Epithelial cell of proximal tubule (primary cell): ENCODE measurements at regions not wholly inside any gene's neighbourhood (a gene's known extent, or its start where the extent isn't known, plus 50 kb on each side); places are given as distances from the start of the nearest gene placed in this dataset.

ENCODE experiments used
- DNase-seq: peaks from one replicate; pipeline ENCODE4 v3.0.0-alpha.2; 2011; ENCODE audit warnings: low read depth
- H3K4me3 ChIP-seq: 2 replicates; pipeline ENCODE4 v1.5.1; 2011; ENCODE audit warnings: low read depth, mild to moderate bottlenecking, low read length
- TF ChIP-seq, protein P1 (sequence below): conservative IDR thresholded peaks from 2 replicates; pipeline ENCODE4 v1.5.1; 2012; ENCODE audit warnings: low read depth, mild to moderate bottlenecking, low read length

GRCh38 chr2:236904389-236905263 is 181.1 kb upstream of the COPS8 start:
- TF ChIP-seq, protein P1, sequence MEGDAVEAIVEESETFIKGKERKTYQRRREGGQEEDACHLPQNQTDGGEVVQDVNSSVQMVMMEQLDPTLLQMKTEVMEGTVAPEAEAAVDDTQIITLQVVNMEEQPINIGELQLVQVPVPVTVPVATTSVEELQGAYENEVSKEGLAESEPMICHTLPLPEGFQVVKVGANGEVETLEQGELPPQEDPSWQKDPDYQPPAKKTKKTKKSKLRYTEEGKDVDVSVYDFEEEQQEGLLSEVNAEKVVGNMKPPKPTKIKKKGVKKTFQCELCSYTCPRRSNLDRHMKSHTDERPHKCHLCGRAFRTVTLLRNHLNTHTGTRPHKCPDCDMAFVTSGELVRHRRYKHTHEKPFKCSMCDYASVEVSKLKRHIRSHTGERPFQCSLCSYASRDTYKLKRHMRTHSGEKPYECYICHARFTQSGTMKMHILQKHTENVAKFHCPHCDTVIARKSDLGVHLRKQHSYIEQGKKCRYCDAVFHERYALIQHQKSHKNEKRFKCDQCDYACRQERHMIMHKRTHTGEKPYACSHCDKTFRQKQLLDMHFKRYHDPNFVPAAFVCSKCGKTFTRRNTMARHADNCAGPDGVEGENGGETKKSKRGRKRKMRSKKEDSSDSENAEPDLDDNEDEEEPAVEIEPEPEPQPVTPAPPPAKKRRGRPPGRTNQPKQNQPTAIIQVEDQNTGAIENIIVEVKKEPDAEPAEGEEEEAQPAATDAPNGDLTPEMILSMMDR = no peak
- no peak overlapping the region for H3K4me3 ChIP-seq
- no peak for DNase-seq

GRCh38 chr2:236905976-236906375 is 179.7 kb upstream of the COPS8 start:
- no peak overlapping the region for H3K4me3 ChIP-seq
- no peak for DNase-seq
- TF ChIP-seq, protein P1 = no peak

DNA sequence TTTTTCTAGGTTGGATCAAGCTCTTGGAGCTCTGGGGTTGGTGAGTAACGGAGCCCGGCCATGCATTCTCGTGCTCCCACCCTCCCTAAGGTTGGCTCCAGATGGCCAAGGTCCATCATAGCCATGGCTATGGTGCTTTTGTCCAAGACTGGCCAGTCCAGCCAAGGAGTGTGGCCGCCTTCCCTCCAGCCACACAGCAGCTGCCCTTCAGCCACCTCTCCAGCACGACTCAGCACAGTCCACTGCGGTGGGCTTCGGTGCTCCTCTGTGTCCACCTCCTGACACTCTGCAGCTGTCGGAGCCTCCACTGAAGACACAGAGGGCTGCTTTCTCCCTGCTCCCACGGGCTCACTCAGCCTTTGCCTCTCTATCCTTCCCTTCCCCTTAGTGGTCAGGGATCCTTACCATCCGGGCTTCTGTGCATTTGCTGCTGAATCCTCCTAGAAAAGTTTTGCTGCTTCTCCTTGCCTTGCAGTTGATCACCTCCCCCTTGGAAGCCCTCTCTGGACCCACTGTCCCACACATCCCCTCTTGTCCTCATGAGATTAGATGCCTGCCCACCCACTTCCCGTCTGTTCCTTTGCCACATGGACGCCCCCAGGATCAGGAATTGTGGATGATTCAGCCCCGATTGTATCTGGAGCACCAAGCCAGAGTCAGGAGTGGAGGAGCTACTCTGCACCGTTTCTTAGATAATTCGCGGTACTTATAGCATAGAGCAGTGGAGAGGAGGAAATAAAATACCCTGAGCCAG is 177.1 kb upstream of the COPS8 start:
- TF ChIP-seq, protein P1 = no peak
- H3K4me3 ChIP-seq = no peak overlapping the region
- DNase-seq = no peak

GRCh38 chr2:236909193-236909504 is 176.5 kb upstream of the COPS8 start:
- no peak overlapping the region for H3K4me3 ChIP-seq
- TF ChIP-seq, protein P1 = no peak
- no peak for DNase-seq

- no peak for DNase-seq
- no peak overlapping the region for H3K4me3 ChIP-seq
- TF ChIP-seq, protein P1 = no peak
These were observed 175.9 kb upstream of the COPS8 start for GRCh38 chr2:236909802-236910201.

DNA sequence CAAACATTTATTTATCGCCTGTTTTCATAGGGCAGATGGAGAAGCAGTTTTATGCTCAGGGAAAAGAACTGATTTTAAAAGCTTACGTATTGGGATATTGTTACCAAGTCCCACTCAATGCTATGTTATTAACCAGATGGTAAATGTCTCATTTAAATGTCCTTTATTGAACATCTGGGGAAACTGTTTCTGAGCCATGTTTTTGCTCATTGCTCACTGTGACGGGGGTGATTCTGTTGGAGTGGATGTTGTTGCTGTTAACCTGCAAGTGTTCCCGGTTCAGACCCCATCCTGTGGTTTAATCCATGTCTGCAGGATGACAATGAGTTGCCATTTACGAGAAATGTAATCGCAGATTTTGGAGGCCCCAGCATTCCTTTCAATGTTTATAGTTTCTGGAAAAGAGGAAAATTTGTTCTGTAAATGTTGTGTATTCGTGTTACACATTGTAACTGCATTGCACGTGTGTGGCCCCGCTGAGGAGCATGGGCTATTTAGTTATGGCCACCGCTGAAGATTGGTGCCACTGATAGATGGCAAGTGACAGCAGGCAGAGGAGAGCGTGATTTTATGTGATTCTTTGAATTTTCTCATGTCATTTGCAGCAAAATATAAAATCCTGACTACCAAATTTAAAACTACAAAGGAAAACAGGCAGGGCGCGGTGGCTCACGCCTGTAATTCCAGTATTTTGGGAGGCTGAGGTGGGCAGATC is 174.8 kb upstream of the COPS8 start:
- TF ChIP-seq, protein P1 = no peak
- no peak for DNase-seq
- H3K4me3 ChIP-seq = no peak overlapping the region
